Peyer's patch (tissue), 4 donors: ENCODE measurements at regions not wholly inside any gene's neighbourhood (a gene's known extent, or its start where the extent isn't known, plus 50 kb on each side); places are given as distances from the start of the nearest gene placed in this dataset.

Experiments used
- DNase-seq, 3 donors: peaks; one replicate each; pipeline ENCODE4 v3.0.0-alpha.2; 2017 to 2019
- H3K27ac ChIP-seq, 4 donors: fragments of 200-600 bp; sonication (generic); one replicate each; pipeline ENCODE4 v1.5.1; 2016 to 2019
- H3K27me3 ChIP-seq, 2 donors: fragments of 200-600 bp; sonication (generic); one replicate each; pipeline ENCODE4 v1.5.1; 2019
- H3K36me3 ChIP-seq, 3 donors: fragments of 200-600 bp; sonication (generic); one replicate each; pipeline ENCODE4 v1.5.1; 2016 to 2019
- H3K4me1 ChIP-seq, 4 donors: fragments of 200-600 bp; sonication (generic); one replicate each; pipeline ENCODE4 v1.5.1; 2016 to 2019
- H3K4me3 ChIP-seq, 4 donors: fragments of 200-600 bp; sonication (generic); 1 replicate in 3 of 4; 2 replicates in 1 of 4; pipeline ENCODE4 v1.5.1; 2016 to 2019; ENCODE audit warnings: mild to moderate bottlenecking in 1 of 4
- H3K9me3 ChIP-seq, 4 donors: fragments of 200-600 bp; sonication (generic); one replicate each; pipeline ENCODE4 v1.5.1; 2016 to 2019; ENCODE audit warnings: mild to moderate bottlenecking in 1 of 4
- CTCF ChIP-seq, 6 experiments: fragments of 450-650 bp in 4 of 6; fragments of 200-600 bp in 2 of 6; sonication (generic) in 1 of 6; IDR thresholded peaks; one replicate each; pipeline ENCODE4 v1.5.1; 2017 to 2019; ENCODE audit warnings: antibody characterized with exemption in 6 of 6, mild to moderate bottlenecking in 3 of 6, moderate library complexity in 1 of 6
- POLR2A ChIP-seq, 2 donors: fragments of 450-650 bp; IDR thresholded peaks; one replicate each; pipeline ENCODE4 v1.5.1; 2017; ENCODE audit warnings: antibody characterized with exemption in 2 of 2, mild to moderate bottlenecking in 2 of 2, moderate library complexity in 2 of 2

GRCh38 chr3:147945968-147946519 lies 536.9 kb downstream of the ZIC1 start:
- Histone ChIP-seq H3K27me3 (no peaks in the 10 kb centered on the region), H3K4me3 (peak overlapping the region in 2 of 4 donors; percentile 20 to 21), H3K9me3 (no peaks in the 10 kb centered on the region), H3K4me1 (no peaks in the 10 kb centered on the region), H3K36me3 (no peaks in the 10 kb centered on the region), H3K27ac (no peak overlapping the region)
- TF ChIP-seq POLR2A (IDR thresholded peaks at IDR 0.05) (no peak), CTCF (IDR thresholded peaks at IDR 0.05) (peak in 4 of 6 experiments; percentile 24 to 46 (median 40))
- DNase-seq = no peak

- H3K9me3 ChIP-seq = no peaks in the 10 kb centered on the region
- H3K27ac ChIP-seq = no peak overlapping the region
- TF ChIP-seq POLR2A (IDR thresholded peaks at IDR 0.05) (no peak), CTCF (IDR thresholded peaks at IDR 0.05) (no peak)
- no peak overlapping the region for H3K4me3 ChIP-seq
- no peaks in the 10 kb centered on the region for H3K36me3 ChIP-seq
- H3K4me1 ChIP-seq = no peaks in the 10 kb centered on the region
- no peak for DNase-seq
- H3K27me3 ChIP-seq = no peaks in the 10 kb centered on the region
Observed at GRCh38 chr3:147956615-147957014, 547.5 kb downstream of the ZIC1 start.

DNA sequence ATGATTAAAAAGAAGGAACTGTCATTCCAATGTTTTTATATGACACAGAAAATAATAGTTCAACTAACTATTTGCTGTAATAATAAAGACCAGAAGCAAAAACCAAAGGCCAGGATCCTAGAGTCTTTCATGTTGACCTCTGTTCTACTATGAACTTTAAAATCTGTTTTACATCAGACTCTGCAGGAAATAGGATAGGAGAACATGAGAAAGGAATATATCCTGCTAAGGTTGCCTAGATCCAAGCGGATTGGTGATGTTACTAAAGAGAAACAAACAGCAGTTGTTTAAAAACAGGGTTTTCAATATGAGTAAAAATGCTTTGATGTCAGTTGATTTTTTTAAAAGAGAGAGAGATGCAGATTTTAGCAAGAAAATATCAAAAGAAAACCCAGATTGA lies 549.6 kb downstream of the ZIC1 start:
- Histone ChIP-seq H3K4me1 (no peaks in the 10 kb centered on the region), H3K9me3 (no peaks in the 10 kb centered on the region), H3K27ac (no peak overlapping the region), H3K36me3 (no peaks in the 10 kb centered on the region), H3K27me3 (no peaks in the 10 kb centered on the region), H3K4me3 (no peak overlapping the region)
- TF ChIP-seq POLR2A (IDR thresholded peaks at IDR 0.05) (no peak), CTCF (IDR thresholded peaks at IDR 0.05) (no peak)
- DNase-seq = no peak

DNA sequence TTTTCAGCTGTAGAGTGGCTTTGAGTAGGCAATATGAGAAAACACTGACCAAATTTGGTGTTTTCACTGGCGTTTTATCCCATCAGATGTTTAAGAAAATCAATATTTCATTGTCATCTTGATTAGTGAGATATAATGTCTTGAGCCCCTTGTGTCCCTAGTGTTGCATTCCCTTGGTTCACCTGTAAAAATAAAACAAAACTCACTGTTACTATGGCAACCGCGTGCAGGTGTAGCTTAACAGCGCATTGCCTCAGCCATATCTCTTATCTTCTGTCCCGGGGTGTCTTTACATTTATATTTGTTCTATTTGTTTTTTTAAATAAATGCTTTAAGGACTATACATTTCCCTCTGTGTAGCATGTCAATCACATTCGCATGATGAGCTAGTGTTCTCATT lies 551.6 kb downstream of the ZIC1 start:
- H3K36me3 ChIP-seq = no peaks in the 10 kb centered on the region
- no peaks in the 10 kb centered on the region for H3K4me1 ChIP-seq
- H3K4me3 ChIP-seq = no peak overlapping the region
- no peak overlapping the region for H3K27ac ChIP-seq
- TF ChIP-seq POLR2A (IDR thresholded peaks at IDR 0.05) (no peak), CTCF (IDR thresholded peaks at IDR 0.05) (no peak)
- DNase-seq = no peak
- no peaks in the 10 kb centered on the region for H3K27me3 ChIP-seq
- H3K9me3 ChIP-seq = no peaks in the 10 kb centered on the region

GRCh38 chr3:147962408-147963164 lies 553.4 kb downstream of the ZIC1 start:
- no peak for TF ChIP-seq POLR2A (IDR thresholded peaks at IDR 0.05)
- TF ChIP-seq CTCF (IDR thresholded peaks at IDR 0.05) = no peak
- DNase-seq = no peak
- H3K4me3 ChIP-seq = no peak overlapping the region
- H3K36me3 ChIP-seq = no peaks in the 10 kb centered on the region
- no peaks in the 10 kb centered on the region for H3K4me1 ChIP-seq
- H3K27me3 ChIP-seq = no peaks in the 10 kb centered on the region
- H3K27ac ChIP-seq = no peak overlapping the region
- no peaks in the 10 kb centered on the region for H3K9me3 ChIP-seq
